ENCODE measurements at regions not wholly inside any gene's neighbourhood (a gene's known extent, or its start where the extent isn't known, plus 50 kb on each side); places are given as distances from the start of the nearest gene placed in this dataset.

- Histone ChIP-seq H3K4me3 (ENCODE audit: low read depth, low read length) (no peak overlapping the region), H3K36me3 (no peaks in the 10 kb centered on the region), H3K27me3 (ENCODE audit: insufficient read depth, low read depth, severe bottlenecking) (no peaks in the 10 kb centered on the region), H3K9me3 (ENCODE audit: severe bottlenecking) (no peaks in the 10 kb centered on the region), H3K27ac (no peak overlapping the region)
- DNase-seq, result no peak
- TF ChIP-seq CTCF (IDR thresholded peaks at IDR 0.05; ENCODE audit: low read depth, low read length), result no peak
These were observed 153.8 kb upstream of the CYLC2 start for GRCh38 chr9:102841376-102841775.

DNA sequence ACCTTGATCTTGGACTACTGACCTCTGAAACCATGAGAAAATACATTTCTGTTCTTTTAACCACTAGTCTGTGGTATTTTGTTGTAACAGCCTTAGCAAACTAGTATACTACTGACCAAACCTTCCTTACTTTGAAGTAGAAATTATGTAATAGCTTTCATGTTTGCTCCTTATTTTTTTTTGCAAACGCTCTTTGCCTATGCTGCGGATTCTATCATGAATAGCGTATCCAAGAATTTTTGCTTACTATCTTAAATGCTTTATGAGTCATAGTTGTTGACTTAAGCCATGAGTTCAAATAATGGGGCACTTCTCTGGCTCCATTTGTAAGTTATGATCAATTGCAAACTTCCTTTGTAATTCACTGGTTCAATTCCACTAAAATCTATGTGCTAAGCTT lies 154.8 kb upstream of the CYLC2 start:
- H3K27ac ChIP-seq, result no peak overlapping the region
- no peak for TF ChIP-seq CTCF (IDR thresholded peaks at IDR 0.05; ENCODE audit: low read depth, low read length)
- DNase-seq, result no peak

DNA sequence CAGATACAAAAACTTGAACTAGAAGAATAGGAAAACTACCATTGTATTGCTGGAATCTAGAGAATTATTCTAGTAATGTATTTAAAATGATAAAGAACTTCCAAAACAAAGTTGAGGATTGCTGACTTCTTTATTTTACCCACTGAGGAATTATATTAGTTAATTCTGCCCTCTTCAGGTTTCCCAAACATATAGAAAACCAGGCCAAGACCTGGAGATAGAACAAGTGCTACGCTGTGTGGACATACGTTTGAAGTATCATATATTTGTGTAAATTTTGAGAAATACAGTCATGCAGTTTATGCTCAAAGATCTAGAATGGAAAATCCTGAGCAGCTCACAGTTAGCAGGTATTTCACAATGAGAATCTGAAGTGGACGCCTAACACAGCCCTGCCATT lies 162.3 kb upstream of the CYLC2 start:
- TF ChIP-seq CTCF (IDR thresholded peaks at IDR 0.05; ENCODE audit: low read depth, low read length), result no peak
- H3K4me3 ChIP-seq (ENCODE audit: low read depth, low read length), result no peak overlapping the region
- no peaks in the 10 kb centered on the region for H3K27me3 ChIP-seq (ENCODE audit: insufficient read depth, low read depth, severe bottlenecking)
- DNase-seq, result no peak
- H3K27ac ChIP-seq, result no peak overlapping the region
- no peaks in the 10 kb centered on the region for H3K36me3 ChIP-seq
- H3K9me3 ChIP-seq (ENCODE audit: severe bottlenecking), result no peaks in the 10 kb centered on the region

More for the DNA sequence above, 154.8 kb upstream of the CYLC2 start:
- H3K9me3 ChIP-seq (ENCODE audit: severe bottlenecking), result no peaks in the 10 kb centered on the region
- H3K27me3 ChIP-seq (ENCODE audit: insufficient read depth, low read depth, severe bottlenecking), result no peaks in the 10 kb centered on the region
- no peaks in the 10 kb centered on the region for H3K36me3 ChIP-seq
- no peak overlapping the region for H3K4me3 ChIP-seq (ENCODE audit: low read depth, low read length)

DNA sequence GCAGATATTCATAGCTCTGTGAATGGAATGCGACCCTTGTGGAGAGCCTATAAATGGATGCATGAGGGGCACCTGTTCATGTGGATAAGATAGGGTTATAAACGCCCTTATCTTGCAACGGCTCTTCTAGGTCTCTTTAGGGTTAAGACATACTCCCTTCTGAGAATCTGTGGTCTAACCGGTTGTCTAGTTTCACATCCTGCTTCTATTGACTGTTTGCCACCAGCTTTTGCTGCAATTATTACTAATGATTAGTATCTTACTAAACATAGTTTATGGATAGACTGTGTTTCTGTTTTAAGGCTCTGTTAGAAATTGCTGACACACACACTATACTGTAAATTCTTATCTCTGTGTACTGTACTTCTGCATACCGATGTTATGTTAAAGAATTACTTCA lies 198.9 kb upstream of the CYLC2 start:
- Histone ChIP-seq H3K9me3 (ENCODE audit: severe bottlenecking) (no peaks in the 10 kb centered on the region), H3K36me3 (no peaks in the 10 kb centered on the region), H3K4me3 (ENCODE audit: low read depth, low read length) (no peak overlapping the region), H3K27me3 (ENCODE audit: insufficient read depth, low read depth, severe bottlenecking) (no peaks in the 10 kb centered on the region), H3K27ac (no peak overlapping the region)
- no peak for TF ChIP-seq CTCF (IDR thresholded peaks at IDR 0.05; ENCODE audit: low read depth, low read length)
- DNase-seq, result no peak

DNA sequence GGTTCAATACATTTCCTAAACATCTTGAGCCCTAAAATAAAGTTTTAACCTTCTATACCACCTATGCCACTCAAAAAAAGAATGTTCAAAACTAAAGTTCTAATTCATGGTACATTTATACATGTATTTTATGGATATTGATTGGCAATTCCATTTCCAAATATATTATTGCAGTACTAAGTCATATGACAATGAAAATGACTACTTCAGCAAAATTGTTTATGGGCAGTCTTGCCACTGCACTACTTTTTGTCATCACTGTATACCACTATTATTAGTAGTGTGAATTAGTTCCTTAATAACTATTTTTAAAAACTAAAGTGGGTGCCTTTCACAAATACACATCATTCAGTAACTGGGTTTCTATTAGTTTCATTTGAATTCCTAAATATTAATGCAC lies 199.6 kb upstream of the CYLC2 start:
- Histone ChIP-seq H3K4me3 (ENCODE audit: low read depth, low read length) (no peak overlapping the region), H3K36me3 (no peaks in the 10 kb centered on the region), H3K9me3 (ENCODE audit: severe bottlenecking) (no peaks in the 10 kb centered on the region), H3K27ac (no peak overlapping the region), H3K27me3 (ENCODE audit: insufficient read depth, low read depth, severe bottlenecking) (no peaks in the 10 kb centered on the region)
- TF ChIP-seq CTCF (IDR thresholded peaks at IDR 0.05; ENCODE audit: low read depth, low read length), result no peak
- no peak for DNase-seq

GRCh38 chr9:102779356-102779755 lies 215.8 kb upstream of the CYLC2 start:
- H3K27ac ChIP-seq, result no peak overlapping the region
- TF ChIP-seq CTCF (IDR thresholded peaks at IDR 0.05; ENCODE audit: low read depth, low read length), result no peak

More at GRCh38 chr9:102779356-102779755, 215.8 kb upstream of the CYLC2 start:
- Histone ChIP-seq H3K36me3 (no peaks in the 10 kb centered on the region), H3K9me3 (ENCODE audit: severe bottlenecking) (no peaks in the 10 kb centered on the region), H3K4me3 (ENCODE audit: low read depth, low read length) (no peak overlapping the region), H3K27me3 (ENCODE audit: insufficient read depth, low read depth, severe bottlenecking) (no peaks in the 10 kb centered on the region)
- DNase-seq, result no peak

Measured in WERI-Rb-1 (cell line).